ENCODE measurements at regions not wholly inside any gene's neighbourhood (a gene's known extent, or its start where the extent isn't known, plus 50 kb on each side); places are given as distances from the start of the nearest gene placed in this dataset.
A peak's percentile ranks its signal among the peaks of the same experiment; 100 is the strongest.

DNA sequence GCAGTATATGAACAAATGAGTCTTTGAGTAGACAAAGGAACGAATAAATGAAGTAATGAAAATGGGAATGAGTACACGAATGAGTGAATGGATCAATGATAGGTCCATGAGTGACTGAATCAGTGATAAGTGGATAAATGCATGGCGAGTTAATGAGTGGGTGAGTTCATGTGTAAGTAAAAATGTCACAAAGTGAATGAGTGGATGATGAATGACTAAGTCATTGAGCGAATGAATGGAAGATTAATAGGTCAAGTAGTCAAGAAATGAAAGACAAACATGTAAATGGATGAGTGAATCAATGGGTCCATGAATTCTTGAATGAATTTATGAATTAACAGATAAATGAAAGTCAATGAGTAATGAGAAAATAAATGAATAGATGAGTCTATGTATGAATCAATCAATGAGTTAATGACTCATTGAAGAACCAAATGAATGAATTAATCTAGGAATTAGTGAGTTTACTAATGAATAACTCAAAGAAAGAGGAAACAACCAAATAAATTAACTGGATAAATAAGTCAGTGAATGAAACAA, 97.3 kb upstream of the RTL1 start:
- Histone ChIP-seq H3K36me3 (no peaks in the 10 kb centered on the region), H3K9me3 (no peaks in the 10 kb centered on the region), H3K4me1 (peaks cover 16% of the 10 kb centered on the region), H3K27ac (no peak overlapping the region), H3K27me3 (ENCODE audit: low read depth) (peaks cover 5% of the 10 kb centered on the region), H3K4me3 (no peak overlapping the region)
- TF ChIP-seq, protein P1, sequence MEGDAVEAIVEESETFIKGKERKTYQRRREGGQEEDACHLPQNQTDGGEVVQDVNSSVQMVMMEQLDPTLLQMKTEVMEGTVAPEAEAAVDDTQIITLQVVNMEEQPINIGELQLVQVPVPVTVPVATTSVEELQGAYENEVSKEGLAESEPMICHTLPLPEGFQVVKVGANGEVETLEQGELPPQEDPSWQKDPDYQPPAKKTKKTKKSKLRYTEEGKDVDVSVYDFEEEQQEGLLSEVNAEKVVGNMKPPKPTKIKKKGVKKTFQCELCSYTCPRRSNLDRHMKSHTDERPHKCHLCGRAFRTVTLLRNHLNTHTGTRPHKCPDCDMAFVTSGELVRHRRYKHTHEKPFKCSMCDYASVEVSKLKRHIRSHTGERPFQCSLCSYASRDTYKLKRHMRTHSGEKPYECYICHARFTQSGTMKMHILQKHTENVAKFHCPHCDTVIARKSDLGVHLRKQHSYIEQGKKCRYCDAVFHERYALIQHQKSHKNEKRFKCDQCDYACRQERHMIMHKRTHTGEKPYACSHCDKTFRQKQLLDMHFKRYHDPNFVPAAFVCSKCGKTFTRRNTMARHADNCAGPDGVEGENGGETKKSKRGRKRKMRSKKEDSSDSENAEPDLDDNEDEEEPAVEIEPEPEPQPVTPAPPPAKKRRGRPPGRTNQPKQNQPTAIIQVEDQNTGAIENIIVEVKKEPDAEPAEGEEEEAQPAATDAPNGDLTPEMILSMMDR (IDR thresholded peaks at IDR 0.05) = no peak
- DNase-seq (no peak), ATAC-seq (no peak)
- intact Hi-C loops (cut with DNase I) = no loop called here

DNA sequence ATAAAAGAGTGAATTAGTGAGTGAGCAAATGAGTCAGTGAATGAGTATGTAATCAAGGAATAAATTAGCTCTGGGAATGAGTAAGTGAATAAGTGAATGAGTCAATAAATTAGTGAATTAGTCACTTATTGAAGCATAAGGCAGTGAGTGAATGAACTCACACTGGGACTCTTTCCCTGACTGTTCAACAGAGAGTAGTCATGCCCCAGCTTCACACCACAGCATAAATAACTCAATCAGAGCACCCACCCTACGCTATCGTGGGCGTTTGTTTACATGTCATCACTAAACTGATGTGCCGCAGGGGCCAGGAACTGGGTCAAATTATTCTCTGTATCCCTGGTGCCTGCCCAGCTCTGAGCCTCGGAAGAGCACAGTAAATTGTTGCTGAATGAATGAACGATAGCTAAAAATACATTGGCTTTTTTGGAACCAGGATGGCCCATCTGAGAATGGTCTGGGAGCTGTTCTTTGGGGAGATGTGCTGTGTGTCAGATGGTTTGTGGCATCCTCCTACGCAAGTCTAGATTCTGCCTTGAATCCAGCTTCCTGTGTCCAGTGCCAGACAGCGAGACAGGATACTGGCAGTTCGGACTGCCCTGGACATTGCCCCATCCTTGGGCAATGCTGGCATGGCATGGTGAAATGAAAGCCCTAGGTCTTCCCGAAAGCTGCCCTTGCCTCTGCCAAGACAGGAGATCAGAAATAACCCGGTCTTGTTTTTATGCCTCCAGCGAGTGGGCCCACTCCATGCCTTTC, 98.0 kb upstream of the RTL1 start:
- H3K4me3 ChIP-seq = no peak overlapping the region
- ATAC-seq = no peak

DNA sequence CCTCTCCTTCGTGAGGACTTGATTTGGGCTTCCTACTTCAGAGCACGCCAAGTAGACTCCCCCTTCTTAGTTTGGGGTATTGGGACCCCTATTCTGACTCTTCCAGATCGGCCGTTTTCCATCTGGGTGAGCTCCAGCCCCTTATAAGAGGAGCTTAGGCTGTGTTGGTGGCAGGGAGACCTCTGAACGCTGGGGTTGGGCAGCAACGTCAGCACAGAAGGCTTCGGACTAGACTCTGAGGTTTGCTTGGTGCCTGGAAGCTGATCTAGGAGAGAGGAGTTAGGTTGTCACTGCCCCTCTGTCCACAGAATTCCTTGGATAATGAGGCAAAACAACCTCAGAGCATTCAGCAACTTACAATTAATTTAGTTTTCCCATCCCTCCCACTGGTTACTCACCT, 99.2 kb upstream of the RTL1 start:
- intact Hi-C loops (cut with DNase I) = no loop called here
- H3K27ac ChIP-seq = no peak overlapping the region
- H3K4me3 ChIP-seq = no peak overlapping the region
- H3K27me3 ChIP-seq (ENCODE audit: low read depth) = peaks cover 11% of the 10 kb centered on the region
- ATAC-seq (no peak), DNase-seq (no peak)
- H3K4me1 ChIP-seq = peaks cover 23% of the 10 kb centered on the region
- H3K9me3 ChIP-seq = no peaks in the 10 kb centered on the region
- no peaks in the 10 kb centered on the region for H3K36me3 ChIP-seq
- TF ChIP-seq, protein P1 (IDR thresholded peaks at IDR 0.05) = no peak

More for the DNA sequence above, 98.0 kb upstream of the RTL1 start:
- intact Hi-C loops (cut with DNase I) = no loop called here
- DNase-seq = no peak
- H3K27me3 ChIP-seq (ENCODE audit: low read depth) = peaks cover 11% of the 10 kb centered on the region
- H3K9me3 ChIP-seq = no peaks in the 10 kb centered on the region
- TF ChIP-seq, protein P1 (IDR thresholded peaks at IDR 0.05) = no peak
- H3K27ac ChIP-seq = no peak overlapping the region
- H3K4me1 ChIP-seq = peaks cover 23% of the 10 kb centered on the region
- no peaks in the 10 kb centered on the region for H3K36me3 ChIP-seq

DNA sequence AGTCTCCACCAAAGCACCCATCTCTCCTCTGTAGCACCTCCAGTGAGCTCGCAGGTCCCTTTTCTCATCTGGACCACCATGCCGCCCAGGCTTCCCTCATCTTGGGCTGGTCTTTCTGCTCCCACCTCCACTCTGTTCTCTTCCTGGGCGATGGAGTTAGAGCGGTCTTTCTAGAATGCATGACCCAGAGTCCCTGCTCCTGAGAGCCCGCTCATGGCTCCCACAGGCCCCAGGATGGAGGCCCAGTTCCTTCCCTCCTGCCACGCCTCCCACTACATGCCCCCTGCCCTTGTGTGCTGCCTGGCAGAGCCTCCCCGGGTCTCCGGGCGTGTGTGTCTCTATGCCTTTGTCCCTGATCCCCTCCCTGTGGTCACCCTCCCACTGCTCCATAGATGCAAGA, 100.7 kb upstream of the RTL1 start:
- TF ChIP-seq, protein P1 (IDR thresholded peaks at IDR 0.05) = no peak
- intact Hi-C loops (cut with DNase I) = no loop called here
- Histone ChIP-seq H3K27me3 (ENCODE audit: low read depth) (peaks cover 11% of the 10 kb centered on the region), H3K9me3 (no peaks in the 10 kb centered on the region), H3K4me1 (peaks cover 23% of the 10 kb centered on the region), H3K36me3 (no peaks in the 10 kb centered on the region), H3K27ac (no peak overlapping the region), H3K4me3 (no peak overlapping the region)
- DNase-seq (no peak), ATAC-seq (no peak)

DNA sequence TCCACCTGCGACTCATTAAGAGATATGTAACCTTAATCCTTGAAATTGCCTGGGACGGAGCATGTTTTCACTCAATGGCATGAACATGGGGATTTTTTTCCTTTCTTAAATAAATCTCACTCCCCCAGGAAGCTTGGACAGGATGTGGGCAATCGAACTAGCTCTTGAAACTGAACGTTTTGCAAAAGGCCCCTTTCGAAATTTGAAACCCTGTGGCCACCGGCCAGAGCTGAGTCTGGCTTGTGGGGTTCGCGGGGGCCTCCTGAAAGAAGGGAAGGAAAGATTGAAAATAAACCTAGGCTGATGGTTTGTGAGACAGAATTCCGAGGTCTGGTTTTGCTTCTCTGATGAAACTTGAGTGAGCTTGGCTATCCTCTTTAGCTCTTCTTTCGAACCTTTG, 101.4 kb upstream of the RTL1 start:
- H3K36me3 ChIP-seq = no peaks in the 10 kb centered on the region
- peak overlapping the region; percentile 3 for H3K4me3 ChIP-seq
- no peak overlapping the region for H3K27ac ChIP-seq
- no peak for DNase-seq
- TF ChIP-seq, protein P1 (IDR thresholded peaks at IDR 0.05) = no peak
- H3K27me3 ChIP-seq (ENCODE audit: low read depth) = peaks cover 11% of the 10 kb centered on the region
- no peaks in the 10 kb centered on the region for H3K9me3 ChIP-seq
- peaks cover 23% of the 10 kb centered on the region for H3K4me1 ChIP-seq
- peak in 1 of 2 donors; percentile 40 for ATAC-seq
- intact Hi-C loops (cut with DNase I) = no loop called here

Data from lower lobe of right lung (tissue), 2 donors.